Hepatocyte (in vitro differentiated cells): ENCODE measurements at regions not wholly inside any gene's neighbourhood (a gene's known extent, or its start where the extent isn't known, plus 50 kb on each side); places are given as distances from the start of the nearest gene placed in this dataset.

ENCODE experiments used
- DNase-seq: peaks from one replicate; pipeline ENCODE4 v3.0.0-alpha.2; 2016; ENCODE audit warnings: low spot score
- H2AFZ ChIP-seq: fragments of 200-600 bp; sonication (generic); 2 replicates; pipeline ENCODE4 v1.6.0; 2016; ENCODE audit warnings: antibody characterized with exemption, mild to moderate bottlenecking
- H3K27ac ChIP-seq: fragments of 200-600 bp; sonication (generic); 2 replicates; pipeline ENCODE4 v1.5.1; 2016; ENCODE audit warnings: mild to moderate bottlenecking
- H3K27me3 ChIP-seq: fragments of 200-600 bp; sonication (generic); 2 replicates; pipeline ENCODE4 v1.6.1; 2016
- H3K36me3 ChIP-seq: fragments of 200-600 bp; sonication (generic); replicated peaks from 2 replicates; pipeline ENCODE4 v1.5.1; 2016; ENCODE audit warnings: low read depth; ENCODE audit not compliant: insufficient read depth
- H3K4me1 ChIP-seq: fragments of 200-600 bp; sonication (generic); 2 replicates; pipeline ENCODE4 v1.5.1; 2016; ENCODE audit warnings: mild to moderate bottlenecking, moderate library complexity; ENCODE audit not compliant: insufficient read depth
- H3K4me2 ChIP-seq: fragments of 200-600 bp; sonication (generic); 2 replicates; pipeline ENCODE4 v1.6.0; 2016
- H3K4me3 ChIP-seq: fragments of 200-600 bp; sonication (generic); 2 replicates; pipeline ENCODE4 v1.5.1; 2016; ENCODE audit warnings: mild to moderate bottlenecking
- H3K79me2 ChIP-seq: fragments of 200-600 bp; sonication (generic); 2 replicates; pipeline ENCODE4 v1.6.0; 2017; ENCODE audit warnings: mild to moderate bottlenecking
- H3K9me2 ChIP-seq: fragments of 200-600 bp; sonication (generic); replicated peaks from 2 replicates; pipeline ENCODE4 v1.6.0; 2017; ENCODE audit warnings: mild to moderate bottlenecking; ENCODE audit not compliant: insufficient read depth
- H3K9me3 ChIP-seq: fragments of 200-600 bp; sonication (generic); 2 replicates; pipeline ENCODE4 v1.5.1; 2016; ENCODE audit warnings: low read depth, mild to moderate bottlenecking
- H4K20me1 ChIP-seq: fragments of 200-600 bp; sonication (generic); 2 replicates; pipeline ENCODE4 v1.6.0; 2016; ENCODE audit warnings: mild to moderate bottlenecking; ENCODE audit not compliant: insufficient read depth, poor library complexity, severe bottlenecking
- EZH2 ChIP-seq: fragments of 200-600 bp; sonication (generic); IDR thresholded peaks from 2 replicates; pipeline ENCODE4 v1.6.1; 2016; ENCODE audit warnings: antibody characterized with exemption, mild to moderate bottlenecking, borderline replicate concordance
- EZH2phosphoT487 ChIP-seq: fragments of 200-600 bp; sonication (generic); IDR thresholded peaks from one replicate; pipeline ENCODE4 v1.6.1; 2018; ENCODE audit warnings: antibody characterized with exemption, mild to moderate bottlenecking, low read depth, moderate library complexity; ENCODE audit not compliant: unreplicated experiment, severe bottlenecking
- WGBS: methylation state at CpG from one replicate; pipeline ENCODE4 v1.1.6; 2016; ENCODE audit warnings: low lambda C conversion rate; ENCODE audit errors: missing lambda C conversion rate; 5-methylcytosine and 5-hydroxymethylcytosine counted together
- TF ChIP-seq, protein P1 (sequence below): fragments of 200-600 bp; sonication (generic); IDR thresholded peaks from 2 replicates; pipeline ENCODE4 v1.5.1; 2016; ENCODE audit warnings: antibody characterized with exemption, mild to moderate bottlenecking; ENCODE audit not compliant: poor library complexity

DNA sequence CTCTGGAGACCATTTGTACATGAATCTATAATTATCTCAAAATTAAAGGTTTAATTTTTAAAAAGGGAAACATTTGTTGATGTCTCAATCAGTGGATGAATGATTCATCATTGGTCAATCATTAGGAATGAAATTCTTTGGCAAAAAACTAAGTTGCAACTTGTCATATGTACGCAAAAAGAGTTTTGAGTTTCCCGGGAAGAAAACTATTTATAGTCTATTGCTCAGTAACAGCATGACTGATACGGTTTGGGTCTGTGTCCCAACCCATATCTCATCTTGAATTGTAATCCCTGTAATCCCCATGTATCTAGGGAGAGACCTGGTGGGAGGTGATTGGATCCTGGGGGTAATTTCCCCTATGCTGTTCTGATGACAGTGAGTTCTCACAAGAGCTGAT lies 765.8 kb upstream of the ROBO1 start:
- WGBS = 76% methylated on average over 3 of the region's 3 CpGs
- no peak overlapping the region for H2AFZ ChIP-seq
- no peak for DNase-seq
- H3K4me2 ChIP-seq = no peak overlapping the region
- no peak overlapping the region for H3K4me3 ChIP-seq
- no peaks in the 10 kb centered on the region for H3K79me2 ChIP-seq
- no peaks in the 10 kb centered on the region for H3K4me1 ChIP-seq
- no peaks in the 10 kb centered on the region for H4K20me1 ChIP-seq
- no peaks in the 10 kb centered on the region for H3K9me3 ChIP-seq
- no peaks in the 10 kb centered on the region for H3K36me3 ChIP-seq
- TF ChIP-seq, protein P1, sequence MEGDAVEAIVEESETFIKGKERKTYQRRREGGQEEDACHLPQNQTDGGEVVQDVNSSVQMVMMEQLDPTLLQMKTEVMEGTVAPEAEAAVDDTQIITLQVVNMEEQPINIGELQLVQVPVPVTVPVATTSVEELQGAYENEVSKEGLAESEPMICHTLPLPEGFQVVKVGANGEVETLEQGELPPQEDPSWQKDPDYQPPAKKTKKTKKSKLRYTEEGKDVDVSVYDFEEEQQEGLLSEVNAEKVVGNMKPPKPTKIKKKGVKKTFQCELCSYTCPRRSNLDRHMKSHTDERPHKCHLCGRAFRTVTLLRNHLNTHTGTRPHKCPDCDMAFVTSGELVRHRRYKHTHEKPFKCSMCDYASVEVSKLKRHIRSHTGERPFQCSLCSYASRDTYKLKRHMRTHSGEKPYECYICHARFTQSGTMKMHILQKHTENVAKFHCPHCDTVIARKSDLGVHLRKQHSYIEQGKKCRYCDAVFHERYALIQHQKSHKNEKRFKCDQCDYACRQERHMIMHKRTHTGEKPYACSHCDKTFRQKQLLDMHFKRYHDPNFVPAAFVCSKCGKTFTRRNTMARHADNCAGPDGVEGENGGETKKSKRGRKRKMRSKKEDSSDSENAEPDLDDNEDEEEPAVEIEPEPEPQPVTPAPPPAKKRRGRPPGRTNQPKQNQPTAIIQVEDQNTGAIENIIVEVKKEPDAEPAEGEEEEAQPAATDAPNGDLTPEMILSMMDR = no peak
- TF ChIP-seq EZH2 (no peak), EZH2phosphoT487 (no peak)
- H3K9me2 ChIP-seq = no peaks in the 10 kb centered on the region
- H3K27me3 ChIP-seq = no peaks in the 10 kb centered on the region
- no peak overlapping the region for H3K27ac ChIP-seq

DNA sequence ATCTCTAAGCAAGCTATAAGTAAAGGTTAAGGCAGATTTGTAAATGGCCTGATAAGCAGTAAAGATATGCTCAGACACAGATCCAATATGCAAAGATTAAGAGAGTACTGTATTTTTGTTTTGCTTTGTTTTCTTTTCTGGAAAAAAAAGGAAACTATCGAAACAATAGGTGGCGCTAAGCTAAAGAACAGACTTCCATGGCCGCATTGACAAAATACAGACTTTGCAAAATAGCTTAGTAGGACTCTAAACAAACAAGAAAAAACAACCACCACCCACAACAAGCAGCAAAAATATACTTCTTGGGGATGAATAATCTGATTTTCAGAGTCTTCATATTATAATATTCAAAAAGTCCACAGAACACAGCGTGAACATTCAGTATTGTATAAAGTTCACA lies 758.4 kb upstream of the ROBO1 start:
- no peaks in the 10 kb centered on the region for H3K79me2 ChIP-seq
- H2AFZ ChIP-seq = no peak overlapping the region
- no peak overlapping the region for H3K27ac ChIP-seq
- H3K4me1 ChIP-seq = no peaks in the 10 kb centered on the region
- WGBS = 62% methylated on average over 4 of the region's 4 CpGs
- no peaks in the 10 kb centered on the region for H3K9me2 ChIP-seq
- no peaks in the 10 kb centered on the region for H3K27me3 ChIP-seq
- H3K9me3 ChIP-seq = no peaks in the 10 kb centered on the region
- no peak for DNase-seq
- no peak overlapping the region for H3K4me3 ChIP-seq
- TF ChIP-seq, protein P1 = peak; percentile 39
- no peak for TF ChIP-seq EZH2
- H3K36me3 ChIP-seq = no peaks in the 10 kb centered on the region
- H4K20me1 ChIP-seq = no peaks in the 10 kb centered on the region
- H3K4me2 ChIP-seq = no peak overlapping the region

DNA sequence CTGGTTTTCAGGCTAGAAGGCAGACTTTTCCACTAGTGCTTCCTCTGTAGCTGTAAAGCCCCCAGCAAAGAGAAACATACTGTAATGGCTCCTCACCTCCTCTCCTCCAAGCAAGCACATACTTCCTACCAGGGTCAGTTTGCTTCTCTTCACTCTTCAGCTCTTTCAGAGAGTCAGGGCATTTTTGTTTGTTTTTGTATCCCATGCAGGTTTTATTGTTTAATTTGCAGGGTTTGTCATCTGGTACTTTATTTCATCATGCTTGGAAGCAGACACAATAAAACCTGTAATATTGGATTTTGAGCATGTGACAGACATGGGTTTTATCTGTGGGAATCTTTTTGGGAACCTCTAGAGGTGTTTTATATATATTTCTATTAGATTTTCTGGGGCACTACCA lies 753.3 kb upstream of the ROBO1 start:
- no peak for TF ChIP-seq EZH2
- TF ChIP-seq, protein P1 = no peak
- TF ChIP-seq EZH2phosphoT487 = no peak
- Histone ChIP-seq H3K27ac (no peak overlapping the region), H3K4me3 (no peak overlapping the region), H3K79me2 (no peaks in the 10 kb centered on the region), H2AFZ (no peak overlapping the region), H3K9me2 (no peaks in the 10 kb centered on the region), H4K20me1 (no peaks in the 10 kb centered on the region), H3K4me2 (no peak overlapping the region), H3K27me3 (no peaks in the 10 kb centered on the region), H3K4me1 (no peaks in the 10 kb centered on the region), H3K9me3 (no peaks in the 10 kb centered on the region), H3K36me3 (no peaks in the 10 kb centered on the region)
- DNase-seq = no peak

DNA sequence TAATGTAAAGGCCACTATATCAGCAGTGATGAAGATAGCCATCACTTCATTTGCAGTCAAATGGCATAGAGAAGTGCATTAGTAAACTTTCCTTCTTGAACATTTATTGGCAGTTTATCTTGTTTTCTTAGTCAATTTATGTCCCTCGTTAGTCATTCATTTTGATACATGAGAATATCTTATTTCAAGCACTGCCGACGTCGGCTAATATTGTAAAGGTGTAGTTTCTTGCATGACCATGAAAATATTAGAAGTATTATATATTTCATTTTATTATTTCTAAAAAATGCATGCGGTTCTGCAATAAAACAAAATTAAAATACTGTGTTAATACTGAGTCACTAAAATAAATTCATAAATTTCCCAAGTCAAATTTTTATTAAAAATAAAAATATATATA lies 751.6 kb upstream of the ROBO1 start:
- H3K9me2 ChIP-seq = no peaks in the 10 kb centered on the region
- H3K4me3 ChIP-seq = no peak overlapping the region
- H2AFZ ChIP-seq = no peak overlapping the region
- WGBS = 87% methylated on average over 5 of the region's 5 CpGs
- no peaks in the 10 kb centered on the region for H3K9me3 ChIP-seq
- no peak overlapping the region for H3K4me2 ChIP-seq
- no peak for DNase-seq
- H4K20me1 ChIP-seq = no peaks in the 10 kb centered on the region
- H3K4me1 ChIP-seq = no peaks in the 10 kb centered on the region
- H3K79me2 ChIP-seq = no peaks in the 10 kb centered on the region
- H3K27me3 ChIP-seq = no peaks in the 10 kb centered on the region
- TF ChIP-seq EZH2 = no peak
- no peaks in the 10 kb centered on the region for H3K36me3 ChIP-seq
- H3K27ac ChIP-seq = no peak overlapping the region
